GM12892 (cell line): ENCODE measurements at regions not wholly inside any gene's neighbourhood (a gene's known extent, or its start where the extent isn't known, plus 50 kb on each side); places are given as distances from the start of the nearest gene placed in this dataset.

ENCODE experiments used
- POLR2A ChIP-seq: IDR thresholded peaks from 2 replicates; pipeline ENCODE4 v1.6.1; 2011; ENCODE audit warnings: low read depth, low read length, control low read depth
- POLR2AphosphoS5 ChIP-seq: IDR thresholded peaks from 2 replicates; pipeline ENCODE4 v1.6.1; 2011; ENCODE audit warnings: low read depth, low read length, control low read depth

- TF ChIP-seq POLR2A (no peak), POLR2AphosphoS5 (no peak)
Measured at GRCh38 chrX:20802036-20802435, 535.3 kb upstream of the RPS6KA3 start.
